RWPE1 (cell line): ENCODE measurements at regions not wholly inside any gene's neighbourhood (a gene's known extent, or its start where the extent isn't known, plus 50 kb on each side); places are given as distances from the start of the nearest gene placed in this dataset.

Experiments
- CTCF ChIA-PET: fragments of 350-600 bp; sonication (Branson Sonifier 250); formaldehyde crosslinking; extraction: SDS; loops from one replicate; lab custom pipeline; 2021; lab: Yijun Ruan, JAX
- POLR2A ChIA-PET: fragments of 400-600 bp; formaldehyde crosslinking; extraction: SDS; loops from one replicate; lab custom pipeline; 2020; ENCODE audit warnings: antibody characterized with exemption; ENCODE audit not compliant: low non-redundant PET; lab: Yijun Ruan, JAX
- DNase-seq: peaks from one replicate; pipeline ENCODE4 v3.0.0; 2012; ENCODE audit warnings: low spot score
- H3K27ac ChIP-seq: fragments of 450-650 bp; 2 replicates; pipeline ENCODE4 v1.5.1; 2017
- TF ChIP-seq, protein P1 (sequence below): fragments of 450-650 bp; conservative IDR thresholded peaks from 2 replicates; pipeline ENCODE4 v1.5.1; 2017; ENCODE audit warnings: low read depth, mild to moderate bottlenecking

DNA sequence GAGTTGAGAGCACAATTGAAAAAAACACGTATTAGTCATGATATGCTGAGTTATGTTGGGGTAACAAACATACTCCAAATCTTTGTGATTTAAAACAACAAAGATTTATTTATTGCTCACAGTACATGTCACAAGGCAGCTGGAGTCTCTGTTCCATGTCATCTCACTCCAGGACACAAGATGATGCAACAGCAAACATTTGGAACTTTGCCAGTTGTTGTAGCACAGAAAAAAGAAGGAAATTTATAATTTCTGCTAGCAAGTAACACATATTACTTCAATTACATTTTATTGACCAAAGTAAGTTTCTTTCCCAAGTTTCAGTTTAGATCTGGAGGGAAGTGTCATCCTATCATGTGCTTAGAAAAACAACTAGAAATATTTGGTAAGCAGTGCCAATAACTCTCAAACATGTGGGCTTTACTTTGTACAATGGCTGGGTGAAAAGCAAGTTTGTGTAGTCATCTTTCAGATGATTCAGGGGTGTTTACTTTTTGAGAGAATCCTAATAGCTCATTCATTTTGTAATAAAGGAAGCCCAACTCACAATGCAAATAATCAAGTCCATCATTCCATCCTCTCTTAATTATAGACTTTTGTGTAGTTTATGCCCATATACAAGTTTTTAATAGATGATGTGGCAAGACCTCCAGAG, 452.3 kb downstream of the ZIC3 start:
- POLR2A ChIA-PET, result no interaction called here
- no peak overlapping the region for H3K27ac ChIP-seq
- TF ChIP-seq, protein P1, sequence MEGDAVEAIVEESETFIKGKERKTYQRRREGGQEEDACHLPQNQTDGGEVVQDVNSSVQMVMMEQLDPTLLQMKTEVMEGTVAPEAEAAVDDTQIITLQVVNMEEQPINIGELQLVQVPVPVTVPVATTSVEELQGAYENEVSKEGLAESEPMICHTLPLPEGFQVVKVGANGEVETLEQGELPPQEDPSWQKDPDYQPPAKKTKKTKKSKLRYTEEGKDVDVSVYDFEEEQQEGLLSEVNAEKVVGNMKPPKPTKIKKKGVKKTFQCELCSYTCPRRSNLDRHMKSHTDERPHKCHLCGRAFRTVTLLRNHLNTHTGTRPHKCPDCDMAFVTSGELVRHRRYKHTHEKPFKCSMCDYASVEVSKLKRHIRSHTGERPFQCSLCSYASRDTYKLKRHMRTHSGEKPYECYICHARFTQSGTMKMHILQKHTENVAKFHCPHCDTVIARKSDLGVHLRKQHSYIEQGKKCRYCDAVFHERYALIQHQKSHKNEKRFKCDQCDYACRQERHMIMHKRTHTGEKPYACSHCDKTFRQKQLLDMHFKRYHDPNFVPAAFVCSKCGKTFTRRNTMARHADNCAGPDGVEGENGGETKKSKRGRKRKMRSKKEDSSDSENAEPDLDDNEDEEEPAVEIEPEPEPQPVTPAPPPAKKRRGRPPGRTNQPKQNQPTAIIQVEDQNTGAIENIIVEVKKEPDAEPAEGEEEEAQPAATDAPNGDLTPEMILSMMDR, result no peak
- CTCF ChIA-PET, result no interaction called here
- no peak for DNase-seq

DNA sequence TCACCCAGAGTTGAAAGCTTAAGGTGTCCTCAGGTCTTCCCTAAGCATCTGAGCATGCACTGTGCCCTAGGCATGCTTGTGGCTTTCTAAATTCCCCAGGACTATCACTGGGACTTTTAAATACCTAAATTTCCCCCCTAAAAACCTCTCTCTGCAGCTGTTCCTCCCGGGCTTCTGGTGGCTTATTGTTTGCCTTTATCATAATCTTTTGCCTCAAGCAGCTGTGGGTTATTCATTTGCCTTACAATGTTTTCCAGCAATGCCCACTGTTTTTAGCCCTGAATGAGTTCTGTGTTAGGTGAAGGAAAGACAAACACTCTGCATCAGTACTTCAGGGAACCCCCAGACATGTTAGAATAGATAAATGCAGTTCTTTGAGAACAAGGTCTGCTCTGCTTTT, 455.0 kb downstream of the ZIC3 start:
- TF ChIP-seq, protein P1, result no peak
- no peak overlapping the region for H3K27ac ChIP-seq
- ChIA-PET CTCF (no interaction called here), POLR2A (no interaction called here)
- no peak for DNase-seq

DNA sequence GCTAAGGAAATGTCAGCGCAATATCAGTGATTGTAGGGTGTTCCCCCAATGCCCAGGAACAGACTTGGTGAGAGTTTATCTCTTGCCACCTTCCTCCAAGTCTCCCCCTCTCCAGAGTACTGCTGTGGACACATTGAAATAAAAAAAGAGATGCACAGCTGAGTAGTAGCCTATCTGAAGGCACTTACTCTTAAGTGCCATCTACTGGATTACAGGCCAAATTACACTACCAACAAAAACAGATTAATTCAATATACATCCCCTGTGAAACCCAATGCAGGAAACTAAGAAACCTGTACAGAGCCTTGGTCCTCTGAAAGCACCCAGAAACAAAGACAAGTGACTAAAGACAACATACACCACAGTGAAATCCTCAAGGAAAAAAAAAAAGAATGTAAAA, 460.3 kb downstream of the ZIC3 start:
- ChIA-PET POLR2A (no interaction called here), CTCF (no interaction called here)
- TF ChIP-seq, protein P1, result no peak
- no peak for DNase-seq
- H3K27ac ChIP-seq, result no peak overlapping the region

DNA sequence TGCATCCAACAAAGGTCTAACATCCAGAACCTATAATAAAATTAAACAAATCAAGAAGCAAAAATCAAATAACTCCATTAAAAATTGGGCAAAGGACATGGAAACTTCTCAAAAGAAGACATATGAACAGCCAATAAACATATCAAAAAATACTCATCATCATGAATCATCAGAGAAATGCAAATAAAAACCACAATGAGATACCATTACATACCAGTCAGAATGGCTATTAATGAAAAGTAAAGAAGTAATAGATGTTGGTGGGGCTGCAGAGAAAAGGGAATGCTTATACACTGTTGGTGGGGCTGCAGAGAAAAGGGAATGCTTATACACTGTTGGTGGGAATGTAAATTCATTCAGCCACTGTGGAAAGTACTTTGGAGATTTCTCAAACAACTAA, 465.8 kb downstream of the ZIC3 start:
- ChIA-PET POLR2A (no interaction called here), CTCF (no interaction called here)
- no peak for DNase-seq
- TF ChIP-seq, protein P1, result no peak
- no peak overlapping the region for H3K27ac ChIP-seq

DNA sequence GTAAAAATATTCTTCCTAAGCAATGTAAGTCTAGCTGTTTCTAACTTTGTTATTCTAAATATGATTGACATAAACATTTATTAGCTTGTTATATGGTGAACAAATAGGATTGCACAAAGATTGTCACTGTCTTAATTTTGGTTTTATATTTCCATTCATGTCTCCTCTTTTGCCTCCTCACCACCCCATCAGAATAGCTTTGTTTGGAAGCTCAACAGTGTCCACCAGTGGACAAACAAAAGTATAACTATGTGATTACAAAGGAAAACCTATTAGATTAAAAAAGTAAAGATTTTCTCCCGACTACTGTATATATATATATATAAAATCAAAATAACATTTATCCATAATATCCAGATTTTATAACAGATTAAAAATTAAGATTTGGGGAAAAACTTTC, 468.2 kb downstream of the ZIC3 start:
- POLR2A ChIA-PET, result no interaction called here
- no peak for DNase-seq
- CTCF ChIA-PET, result no interaction called here

DNA sequence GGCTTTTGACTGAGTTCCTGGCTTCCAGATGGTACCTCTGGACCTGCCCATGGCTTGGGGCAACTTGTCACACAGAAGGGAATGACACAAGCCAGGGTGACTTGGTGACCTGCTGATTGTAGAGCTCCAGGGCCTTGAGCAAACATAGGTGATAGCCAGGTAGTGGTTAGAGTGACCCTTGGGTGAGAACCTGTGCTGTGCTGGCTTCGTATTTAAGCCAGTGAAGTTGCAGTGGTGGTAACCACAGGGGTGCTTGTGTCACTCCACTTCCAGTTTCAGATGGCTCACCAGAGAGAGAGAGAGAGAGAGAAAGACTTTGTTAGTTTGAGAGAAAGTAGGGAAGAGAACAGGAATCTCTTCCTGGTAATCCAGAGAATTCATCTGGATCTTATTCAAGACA, 471.6 kb downstream of the ZIC3 start:
- no peak for DNase-seq
- ChIA-PET CTCF (no interaction called here), POLR2A (no interaction called here)
- H3K27ac ChIP-seq, result no peak overlapping the region
- TF ChIP-seq, protein P1, result no peak

More for the DNA sequence above, 468.2 kb downstream of the ZIC3 start:
- no peak overlapping the region for H3K27ac ChIP-seq
- TF ChIP-seq, protein P1, result no peak
